Natural killer cell (primary cell): ENCODE measurements at regions not wholly inside any gene's neighbourhood (a gene's known extent, or its start where the extent isn't known, plus 50 kb on each side); places are given as distances from the start of the nearest gene placed in this dataset.

Experiments
- ATAC-seq, 3 donors: fragments of 150-1000 bp in 2 of 3; fragments of 200-7000 bp in 1 of 3; cut with Tn5 transposase; 1 replicate in 1 of 3; 2 replicates in 2 of 3; pipeline ENCODE4 v1.10.0; 2021; ENCODE audit warnings: mild to moderate bottlenecking in 2 of 3, moderate library complexity in 2 of 3
- DNase-seq, 2 donors: peaks; one replicate each; pipeline versions ENCODE4 v3.0.0 to v3.0.0-alpha.2; 2013 to 2021; ENCODE audit warnings: mixed read lengths in 1 of 2
- H3K27ac ChIP-seq: one replicate; pipeline ENCODE4 v1.5.1; 2013; ENCODE audit warnings: mild to moderate bottlenecking, low read length
- H3K27me3 ChIP-seq: one replicate; pipeline ENCODE4 v1.6.1; 2013; ENCODE audit warnings: low read length; ENCODE audit not compliant: control insufficient read depth, insufficient read depth
- H3K36me3 ChIP-seq: one replicate; pipeline ENCODE4 v1.6.1; 2013; ENCODE audit warnings: low read length; ENCODE audit not compliant: control insufficient read depth, insufficient read depth
- H3K4me1 ChIP-seq: one replicate; pipeline ENCODE4 v1.6.1; 2013; ENCODE audit warnings: low read length; ENCODE audit not compliant: control insufficient read depth, insufficient read depth
- H3K4me3 ChIP-seq: one replicate; pipeline ENCODE4 v1.5.1; 2013; ENCODE audit warnings: low read length
- H3K9me3 ChIP-seq: one replicate; pipeline ENCODE4 v1.6.1; 2013; ENCODE audit warnings: low read length; ENCODE audit not compliant: control insufficient read depth, insufficient read depth
- H3K27ac Mint-ChIP-seq, 2 donors: one replicate each; pipeline ENCODE4 v1.8.0; 2022; ENCODE audit warnings: mild to moderate bottlenecking in 2 of 2, mixed read lengths in 2 of 2, moderate library complexity in 1 of 2
- H3K27me3 Mint-ChIP-seq, 2 donors: one replicate each; pipeline ENCODE4 v1.8.0; 2022; ENCODE audit warnings: low read depth in 2 of 2, mixed read lengths in 2 of 2
- H3K36me3 Mint-ChIP-seq: one replicate; pipeline ENCODE4 v1.8.0; 2022; ENCODE audit warnings: mixed read lengths
- H3K4me1 Mint-ChIP-seq, 2 donors: one replicate each; pipeline ENCODE4 v1.8.0; 2022; ENCODE audit warnings: mixed read lengths in 2 of 2
- H3K4me3 Mint-ChIP-seq: one replicate; pipeline ENCODE4 v1.8.0; 2022; ENCODE audit warnings: mild to moderate bottlenecking, moderate library complexity, mixed read lengths
- H3K9me3 Mint-ChIP-seq, 2 donors: one replicate each; pipeline ENCODE4 v1.8.0; 2022; ENCODE audit warnings: mixed read lengths in 2 of 2
- CTCF ChIP-seq: fragments of 200-600 bp; IDR thresholded peaks from one replicate; pipeline ENCODE4 v1.8.0; 2022; ENCODE audit warnings: antibody characterized with exemption
- WGBS: methylation state at CpG from one replicate; pipeline ENCODE4 v1.1.7; 2013; ENCODE audit warnings: missing lambda C conversion rate; ENCODE audit not compliant: insufficient coverage; 5-methylcytosine and 5-hydroxymethylcytosine counted together
- intact Hi-C: fragments of 100-400 bp; cut with micrococcal nuclease; formaldehyde crosslinking; loops from one replicate; pipeline ENCODE4 v1.14.2; 2022

DNA sequence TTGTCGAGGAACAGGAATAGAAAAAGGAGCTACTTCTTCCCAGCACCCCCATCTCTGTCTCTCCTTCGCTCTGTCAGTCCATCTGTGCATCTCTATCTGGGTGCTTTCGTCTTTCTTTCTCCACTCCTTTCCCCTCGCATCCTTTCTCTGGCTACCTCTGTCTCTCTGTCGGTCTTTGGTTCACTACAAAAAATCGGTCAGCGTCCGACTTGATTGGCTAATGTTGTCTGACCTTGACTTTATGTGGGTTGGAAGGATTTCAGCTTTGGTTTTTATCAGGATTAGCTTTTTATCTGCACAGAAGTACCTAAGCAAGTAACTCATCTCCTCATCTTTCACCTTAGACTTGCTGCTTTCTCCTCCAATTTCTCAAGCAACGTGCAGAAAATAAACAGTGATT lies 575.2 kb upstream of the ZNF462 start:
- no peak overlapping the region for H3K27ac Mint-ChIP-seq
- no peaks in the 10 kb centered on the region for H3K9me3 ChIP-seq
- H3K4me3 ChIP-seq, result no peak overlapping the region
- no peaks in the 10 kb centered on the region for H3K4me1 ChIP-seq
- no peaks in the 10 kb centered on the region for H3K36me3 ChIP-seq
- TF ChIP-seq CTCF, result no peak
- peaks cover 0 to under 1% of the 10 kb centered on the region in 2 donors for H3K27me3 Mint-ChIP-seq
- 94% methylated on average over 5 of the region's 9 CpGs for WGBS
- ATAC-seq (no peak), DNase-seq (no peak)
- H3K4me3 Mint-ChIP-seq, result no peak overlapping the region
- H3K9me3 Mint-ChIP-seq, result no peaks in the 10 kb centered on the region
- no peaks in the 10 kb centered on the region for H3K27me3 ChIP-seq
- H3K36me3 Mint-ChIP-seq, result no peaks in the 10 kb centered on the region
- H3K4me1 Mint-ChIP-seq, result peaks cover 0 to 5% of the 10 kb centered on the region in 2 donors
- H3K27ac ChIP-seq, result no peak overlapping the region
- intact Hi-C loops, result no loop called here

- Mint-ChIP-seq H3K27me3 (no peaks in the 10 kb centered on the region), H3K9me3 (no peaks in the 10 kb centered on the region), H3K4me3 (no peak overlapping the region), H3K4me1 (peaks cover 0 to 5% of the 10 kb centered on the region in 2 donors), H3K27ac (no peak overlapping the region), H3K36me3 (no peaks in the 10 kb centered on the region)
- no peak for TF ChIP-seq CTCF
- no peaks in the 10 kb centered on the region for H3K36me3 ChIP-seq
- H3K27ac ChIP-seq, result no peak overlapping the region
- H3K4me1 ChIP-seq, result no peaks in the 10 kb centered on the region
- DNase-seq (no peak), ATAC-seq (no peak)
- no peaks in the 10 kb centered on the region for H3K9me3 ChIP-seq
- no peaks in the 10 kb centered on the region for H3K27me3 ChIP-seq
- no peak overlapping the region for H3K4me3 ChIP-seq
- intact Hi-C loops, result no loop called here
- 94% methylated on average over 8 of the region's 8 CpGs for WGBS
Observed at GRCh38 chr9:106288689-106289088, 574.3 kb upstream of the ZNF462 start.

DNA sequence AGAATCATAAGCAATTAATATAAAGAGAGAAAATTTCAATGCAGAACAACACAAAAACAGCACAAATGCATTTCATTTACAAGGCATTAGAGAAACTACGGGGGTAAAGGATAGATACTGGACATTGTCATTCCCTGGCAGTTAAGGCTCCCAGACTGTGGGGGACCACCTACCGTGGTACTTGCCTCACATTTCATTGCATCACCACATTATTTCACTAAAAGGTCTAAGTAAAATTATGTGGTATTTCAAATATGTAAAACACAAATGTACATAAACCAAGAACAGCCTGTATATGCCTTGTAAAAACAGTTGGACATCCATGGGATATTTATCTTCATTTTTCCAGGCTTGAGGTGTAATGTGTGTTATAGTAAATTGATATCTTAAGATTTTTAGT lies 571.2 kb upstream of the ZNF462 start:
- no peaks in the 10 kb centered on the region for H3K4me1 Mint-ChIP-seq
- 100% methylated on average over 1 of the region's 2 CpGs for WGBS

More for the DNA sequence above, 571.2 kb upstream of the ZNF462 start:
- Mint-ChIP-seq H3K9me3 (peaks cover 0 to 2% of the 10 kb centered on the region in 2 donors), H3K27ac (no peak overlapping the region), H3K27me3 (no peaks in the 10 kb centered on the region), H3K36me3 (peaks cover 8% of the 10 kb centered on the region), H3K4me3 (no peak overlapping the region)
- DNase-seq, result no peak
- H3K27ac ChIP-seq, result no peak overlapping the region
- intact Hi-C loops, result no loop called here
- no peak for ATAC-seq
- H3K27me3 ChIP-seq, result no peaks in the 10 kb centered on the region
- no peak for TF ChIP-seq CTCF
- H3K4me3 ChIP-seq, result no peak overlapping the region
- no peaks in the 10 kb centered on the region for H3K36me3 ChIP-seq
- H3K4me1 ChIP-seq, result no peaks in the 10 kb centered on the region
- no peaks in the 10 kb centered on the region for H3K9me3 ChIP-seq
